COLO829 (cell line): ENCODE measurements at regions not wholly inside any gene's neighbourhood (a gene's known extent, or its start where the extent isn't known, plus 50 kb on each side); places are given as distances from the start of the nearest gene placed in this dataset.

Experiments
- DNase-seq: peaks from one replicate; pipeline ENCODE4 v3.0.0; 2012; ENCODE audit warnings: low spot score

- DNase-seq, result no peak
These were observed 183.8 kb downstream of the EMP1 start for GRCh38 chr12:13380297-13380696.

GRCh38 chr12:13379531-13380188 lies 183.1 kb downstream of the EMP1 start:
- DNase-seq, result no peak

- DNase-seq, result no peak
These were observed 181.2 kb downstream of the EMP1 start for GRCh38 chr12:13377698-13378097.

- DNase-seq, result no peak
These were observed 180.3 kb downstream of the EMP1 start for GRCh38 chr12:13376610-13377373.

GRCh38 chr12:13375583-13376345 lies 179.2 kb downstream of the EMP1 start:
- DNase-seq, result no peak

GRCh38 chr12:13374793-13375192 lies 178.3 kb downstream of the EMP1 start:
- DNase-seq, result no peak

- no peak for DNase-seq
These were observed 177.3 kb downstream of the EMP1 start for GRCh38 chr12:13373803-13374202.

GRCh38 chr12:13373131-13373530 lies 176.6 kb downstream of the EMP1 start:
- DNase-seq, result no peak

GRCh38 chr12:13372386-13372785 lies 175.9 kb downstream of the EMP1 start:
- DNase-seq, result no peak

- no peak for DNase-seq
These were observed 175.3 kb downstream of the EMP1 start for GRCh38 chr12:13371797-13372196.

GRCh38 chr12:13371367-13371766 lies 174.8 kb downstream of the EMP1 start:
- no peak for DNase-seq

- DNase-seq, result no peak
These were observed 173.0 kb downstream of the EMP1 start for GRCh38 chr12:13369474-13370056.

GRCh38 chr12:13368971-13369370 lies 172.4 kb downstream of the EMP1 start:
- DNase-seq, result no peak

GRCh38 chr12:13368431-13368830 lies 171.9 kb downstream of the EMP1 start:
- DNase-seq, result no peak

- DNase-seq, result no peak
These were observed 171.4 kb downstream of the EMP1 start for GRCh38 chr12:13367973-13368372.

- no peak for DNase-seq
These were observed 169.3 kb downstream of the EMP1 start for GRCh38 chr12:13365748-13366366.

GRCh38 chr12:13362260-13362841 lies 165.8 kb downstream of the EMP1 start:
- DNase-seq, result peak; percentile 62

- DNase-seq, result no peak
These were observed 163.1 kb downstream of the EMP1 start for GRCh38 chr12:13359636-13360035.

GRCh38 chr12:13358391-13358905 lies 161.9 kb downstream of the EMP1 start:
- DNase-seq, result no peak

GRCh38 chr12:13350946-13351345 lies 154.4 kb downstream of the EMP1 start:
- no peak for DNase-seq

- no peak for DNase-seq
These were observed 153.9 kb downstream of the EMP1 start for GRCh38 chr12:13350381-13350780.

GRCh38 chr12:13348464-13348863 lies 151.9 kb downstream of the EMP1 start:
- DNase-seq, result no peak
